CD8-positive, alpha-beta memory T cell (primary cell): ENCODE measurements at regions not wholly inside any gene's neighbourhood (a gene's known extent, or its start where the extent isn't known, plus 50 kb on each side); places are given as distances from the start of the nearest gene placed in this dataset.

Experiments used
- CTCF ChIA-PET: fragments of 350-600 bp; sonication (Branson Sonifier 250); formaldehyde crosslinking; loops from one replicate; lab custom pipeline; 2021; ENCODE audit warnings: antibody characterized with exemption; lab: Charles Lee
- POLR2A ChIA-PET: fragments of 350-600 bp; sonication (Branson Sonifier 250); formaldehyde crosslinking; loops from one replicate; lab custom pipeline; 2021; ENCODE audit warnings: antibody characterized with exemption; lab: Charles Lee
- DNase-seq, 5 donors: peaks; one replicate each; pipeline versions ENCODE4 v3.0.0 to v3.0.0-alpha.2; 2020 to 2022; ENCODE audit warnings: mixed read lengths in 1 of 5
- H3K27ac ChIP-seq: one replicate; pipeline ENCODE4 v1.7.0; 2013; ENCODE audit warnings: low read depth, mild to moderate bottlenecking, low read length, moderate library complexity
- H3K27me3 ChIP-seq: 2 replicates; pipeline ENCODE4 v1.7.0; 2013; ENCODE audit warnings: low read length, mild to moderate bottlenecking; ENCODE audit not compliant: insufficient read depth, poor library complexity, severe bottlenecking
- H3K36me3 ChIP-seq: 2 replicates; pipeline ENCODE4 v1.7.0; 2013; ENCODE audit warnings: mild to moderate bottlenecking, low read length, moderate library complexity; ENCODE audit not compliant: insufficient read depth
- H3K4me1 ChIP-seq: 2 replicates; pipeline ENCODE4 v1.7.0; 2013; ENCODE audit warnings: mild to moderate bottlenecking, low read length, moderate library complexity; ENCODE audit not compliant: insufficient read depth
- H3K4me3 ChIP-seq: 2 replicates; pipeline ENCODE4 v1.7.0; 2013; ENCODE audit warnings: mild to moderate bottlenecking, low read length
- H3K9me3 ChIP-seq: 2 replicates; pipeline ENCODE4 v1.7.0; 2013; ENCODE audit warnings: mild to moderate bottlenecking, low read length
- H3K27ac Mint-ChIP-seq, 8 donors: one replicate each; pipeline ENCODE4 v1.8.0; 2020 to 2021; ENCODE audit warnings: mixed read lengths in 8 of 8, mild to moderate bottlenecking in 6 of 8, inconsistent platforms in 3 of 8, moderate library complexity in 3 of 8
- H3K27me3 Mint-ChIP-seq, 2 donors: one replicate each; pipeline ENCODE4 v1.8.0; 2020 to 2021; ENCODE audit warnings: mixed read lengths in 2 of 2, mild to moderate bottlenecking in 1 of 2, moderate library complexity in 1 of 2
- H3K36me3 Mint-ChIP-seq, 3 donors: one replicate each; pipeline ENCODE4 v1.8.0; 2020 to 2021; ENCODE audit warnings: mixed read lengths in 3 of 3, inconsistent platforms in 1 of 3, mild to moderate bottlenecking in 1 of 3
- H3K4me1 Mint-ChIP-seq, 3 donors: one replicate each; pipeline ENCODE4 v1.8.0; 2020 to 2021; ENCODE audit warnings: mixed read lengths in 3 of 3, inconsistent platforms in 1 of 3, mild to moderate bottlenecking in 1 of 3
- H3K4me3 Mint-ChIP-seq, 7 donors: one replicate each; pipeline ENCODE4 v1.8.0; 2020 to 2021; ENCODE audit warnings: mixed read lengths in 7 of 7, mild to moderate bottlenecking in 6 of 7, moderate library complexity in 4 of 7, inconsistent platforms in 2 of 7
- H3K9me3 Mint-ChIP-seq, 5 donors: one replicate each; pipeline ENCODE4 v1.8.0; 2020 to 2022; ENCODE audit warnings: mixed read lengths in 5 of 5, mild to moderate bottlenecking in 3 of 5, moderate library complexity in 2 of 5, inconsistent platforms in 1 of 5

- Histone ChIP-seq H3K9me3 (no peaks in the 10 kb centered on the region), H3K4me3 (no peak overlapping the region), H3K27me3 (no peaks in the 10 kb centered on the region), H3K4me1 (no peaks in the 10 kb centered on the region), H3K36me3 (no peaks in the 10 kb centered on the region), H3K27ac (no peak overlapping the region)
- peaks cover 0 to 2% (median 0%) of the 10 kb centered on the region in 5 donors for H3K9me3 Mint-ChIP-seq
- no peaks in the 10 kb centered on the region for H3K4me1 Mint-ChIP-seq
- CTCF ChIA-PET: no interaction called here
- no peak overlapping the region for H3K27ac Mint-ChIP-seq
- DNase-seq: no peak
- H3K36me3 Mint-ChIP-seq: no peaks in the 10 kb centered on the region
- peaks cover 0 to 24% of the 10 kb centered on the region in 2 donors for H3K27me3 Mint-ChIP-seq
- POLR2A ChIA-PET: no interaction called here
- H3K4me3 Mint-ChIP-seq: no peak overlapping the region
Measured at GRCh38 chr9:88808761-88809354, 182.4 kb upstream of the S1PR3 start.

- no peaks in the 10 kb centered on the region for H3K36me3 ChIP-seq
- Mint-ChIP-seq H3K36me3 (no peaks in the 10 kb centered on the region), H3K27me3 (peaks cover 0 to 18% of the 10 kb centered on the region in 2 donors), H3K27ac (no peak overlapping the region), H3K4me3 (no peak overlapping the region), H3K4me1 (no peaks in the 10 kb centered on the region), H3K9me3 (peaks cover 0 to 2% (median 0%) of the 10 kb centered on the region in 5 donors)
- H3K4me1 ChIP-seq: no peaks in the 10 kb centered on the region
- H3K27ac ChIP-seq: no peak overlapping the region
- CTCF ChIA-PET: no interaction called here
- DNase-seq: no peak
- POLR2A ChIA-PET: no interaction called here
- H3K27me3 ChIP-seq: no peaks in the 10 kb centered on the region
- H3K4me3 ChIP-seq: no peak overlapping the region
- H3K9me3 ChIP-seq: no peaks in the 10 kb centered on the region
Measured at GRCh38 chr9:88809355-88810161, 181.7 kb upstream of the S1PR3 start.

- CTCF ChIA-PET: no interaction called here
- Mint-ChIP-seq H3K36me3 (no peaks in the 10 kb centered on the region), H3K27ac (no peak overlapping the region), H3K4me3 (no peak overlapping the region), H3K27me3 (peaks cover 2 to 29% of the 10 kb centered on the region in 2 donors), H3K9me3 (peaks cover 0 to 2% (median 0%) of the 10 kb centered on the region in 5 donors), H3K4me1 (no peaks in the 10 kb centered on the region)
- Histone ChIP-seq H3K27ac (no peak overlapping the region), H3K4me3 (no peak overlapping the region), H3K4me1 (no peaks in the 10 kb centered on the region), H3K36me3 (no peaks in the 10 kb centered on the region), H3K9me3 (no peaks in the 10 kb centered on the region), H3K27me3 (no peaks in the 10 kb centered on the region)
- POLR2A ChIA-PET: no interaction called here
- DNase-seq: no peak
Measured at GRCh38 chr9:88810826-88811225, 180.4 kb upstream of the S1PR3 start.

- no peak overlapping the region for H3K27ac Mint-ChIP-seq
- Histone ChIP-seq H3K36me3 (no peaks in the 10 kb centered on the region), H3K9me3 (no peaks in the 10 kb centered on the region), H3K4me1 (no peaks in the 10 kb centered on the region), H3K27ac (no peak overlapping the region), H3K27me3 (no peaks in the 10 kb centered on the region), H3K4me3 (no peak overlapping the region)
- no peaks in the 10 kb centered on the region for H3K36me3 Mint-ChIP-seq
- no peak for DNase-seq
- no peak overlapping the region for H3K4me3 Mint-ChIP-seq
- POLR2A ChIA-PET: no interaction called here
- peaks cover 0 to 4% (median 0%) of the 10 kb centered on the region in 5 donors for H3K9me3 Mint-ChIP-seq
- no peaks in the 10 kb centered on the region for H3K4me1 Mint-ChIP-seq
- peaks cover 2 to 29% of the 10 kb centered on the region in 2 donors for H3K27me3 Mint-ChIP-seq
- CTCF ChIA-PET: no interaction called here
Measured at GRCh38 chr9:88811511-88811910, 179.8 kb upstream of the S1PR3 start.

GRCh38 chr9:88812938-88813637 lies 178.2 kb upstream of the S1PR3 start:
- no peaks in the 10 kb centered on the region for H3K4me1 ChIP-seq
- no peak overlapping the region for H3K27ac ChIP-seq
- DNase-seq: no peak
- Mint-ChIP-seq H3K4me1 (no peaks in the 10 kb centered on the region), H3K9me3 (peaks cover 0 to 3% (median 0%) of the 10 kb centered on the region in 5 donors), H3K27me3 (peaks cover 2 to 25% of the 10 kb centered on the region in 2 donors), H3K27ac (no peak overlapping the region), H3K36me3 (no peaks in the 10 kb centered on the region), H3K4me3 (no peak overlapping the region)
- ChIA-PET CTCF (no interaction called here), POLR2A (no interaction called here)
- no peak overlapping the region for H3K4me3 ChIP-seq
- no peaks in the 10 kb centered on the region for H3K36me3 ChIP-seq
- H3K9me3 ChIP-seq: no peaks in the 10 kb centered on the region
- H3K27me3 ChIP-seq: no peaks in the 10 kb centered on the region

GRCh38 chr9:88813638-88814209 lies 177.5 kb upstream of the S1PR3 start:
- H3K9me3 ChIP-seq: no peaks in the 10 kb centered on the region
- no peak overlapping the region for H3K27ac ChIP-seq
- H3K4me1 Mint-ChIP-seq: no peaks in the 10 kb centered on the region
- no peak for DNase-seq
- ChIA-PET POLR2A (no interaction called here), CTCF (no interaction called here)
- H3K4me3 Mint-ChIP-seq: no peak overlapping the region
- no peak overlapping the region for H3K4me3 ChIP-seq
- H3K36me3 ChIP-seq: no peaks in the 10 kb centered on the region
- peaks cover 0 to 3% (median 0%) of the 10 kb centered on the region in 5 donors for H3K9me3 Mint-ChIP-seq
- H3K4me1 ChIP-seq: no peaks in the 10 kb centered on the region
- no peaks in the 10 kb centered on the region for H3K36me3 Mint-ChIP-seq
- H3K27me3 ChIP-seq: no peaks in the 10 kb centered on the region
- H3K27ac Mint-ChIP-seq: no peak overlapping the region
- H3K27me3 Mint-ChIP-seq: peaks cover 2 to 25% of the 10 kb centered on the region in 2 donors

- Histone ChIP-seq H3K27ac (no peak overlapping the region), H3K9me3 (no peaks in the 10 kb centered on the region), H3K4me1 (no peaks in the 10 kb centered on the region), H3K4me3 (no peak overlapping the region), H3K36me3 (no peaks in the 10 kb centered on the region), H3K27me3 (no peaks in the 10 kb centered on the region)
- Mint-ChIP-seq H3K4me3 (no peak overlapping the region), H3K27me3 (peaks cover 2 to 25% of the 10 kb centered on the region in 2 donors), H3K27ac (no peak overlapping the region), H3K9me3 (peaks cover 0 to 3% (median 0%) of the 10 kb centered on the region in 5 donors), H3K36me3 (no peaks in the 10 kb centered on the region), H3K4me1 (no peaks in the 10 kb centered on the region)
- ChIA-PET CTCF (no interaction called here), POLR2A (no interaction called here)
- no peak for DNase-seq
Measured at GRCh38 chr9:88814577-88814976, 176.7 kb upstream of the S1PR3 start.

- no peak for DNase-seq
- Histone ChIP-seq H3K36me3 (no peaks in the 10 kb centered on the region), H3K27me3 (no peaks in the 10 kb centered on the region), H3K27ac (no peak overlapping the region), H3K9me3 (no peaks in the 10 kb centered on the region), H3K4me1 (no peaks in the 10 kb centered on the region), H3K4me3 (no peak overlapping the region)
- Mint-ChIP-seq H3K27ac (no peak overlapping the region), H3K9me3 (peaks cover 0 to 3% (median 1%) of the 10 kb centered on the region in 5 donors), H3K4me3 (peak overlapping the region in 1 of 7 donors; percentile 12), H3K4me1 (no peaks in the 10 kb centered on the region), H3K27me3 (peaks cover 2 to 17% of the 10 kb centered on the region in 2 donors), H3K36me3 (no peaks in the 10 kb centered on the region)
- ChIA-PET CTCF (no interaction called here), POLR2A (no interaction called here)
Measured at GRCh38 chr9:88816141-88816540, 175.1 kb upstream of the S1PR3 start.
